UCSD-AML1 (cell line): ENCODE measurements at regions not wholly inside any gene's neighbourhood (a gene's known extent, or its start where the extent isn't known, plus 50 kb on each side); places are given as distances from the start of the nearest gene placed in this dataset.

Experiments
- DNase-seq: peaks from one replicate; lab custom pipeline; 2025; ENCODE audit not compliant: unreplicated experiment; lab: John Stamatoyannopoulos, UW

GRCh38 chr12:4056910-4057845 is 184.0 kb upstream of the PARP11 start:
- no peak for DNase-seq

DNA sequence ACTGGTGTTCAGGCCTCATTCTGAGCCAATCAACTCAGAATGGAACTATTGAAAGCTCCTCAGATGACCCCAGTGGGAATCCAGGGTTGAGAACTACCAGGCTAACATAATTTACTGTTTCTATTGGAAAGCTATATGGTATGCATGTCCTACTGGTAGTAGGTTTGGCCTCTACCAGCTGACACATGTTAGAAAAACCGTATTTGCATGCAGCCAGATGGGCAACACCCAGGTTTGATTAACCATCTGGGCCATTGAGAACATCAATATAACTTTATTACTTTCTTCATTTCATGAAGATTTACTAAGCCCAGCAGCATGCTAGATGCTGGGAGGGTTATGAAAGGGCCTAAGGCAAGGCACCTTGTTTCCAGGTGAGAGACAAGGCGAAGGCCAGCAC is 181.4 kb upstream of the PARP11 start:
- no peak for DNase-seq

- no peak for DNase-seq
These were observed 179.5 kb upstream of the PARP11 start for GRCh38 chr12:4052691-4053090.

DNA sequence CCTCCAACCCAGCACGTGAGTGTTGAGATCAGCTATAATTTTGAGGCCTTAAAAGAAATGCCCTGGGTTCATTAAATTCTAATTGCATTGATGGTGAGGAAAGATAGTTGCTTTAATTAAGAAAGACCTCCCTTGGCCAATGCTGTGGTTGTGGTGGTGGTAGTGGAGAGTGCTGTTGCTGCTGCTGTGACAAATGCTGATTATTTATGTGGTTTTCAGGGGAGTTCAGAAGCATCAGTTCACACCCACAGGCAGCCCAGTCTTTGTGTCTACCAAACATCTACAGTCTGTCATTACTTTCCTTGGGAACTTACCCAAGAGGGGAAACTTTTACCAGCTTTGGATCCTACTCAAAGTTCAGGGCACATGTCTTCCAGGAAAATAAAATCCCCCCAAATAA is 178.4 kb upstream of the PARP11 start:
- DNase-seq = no peak

DNA sequence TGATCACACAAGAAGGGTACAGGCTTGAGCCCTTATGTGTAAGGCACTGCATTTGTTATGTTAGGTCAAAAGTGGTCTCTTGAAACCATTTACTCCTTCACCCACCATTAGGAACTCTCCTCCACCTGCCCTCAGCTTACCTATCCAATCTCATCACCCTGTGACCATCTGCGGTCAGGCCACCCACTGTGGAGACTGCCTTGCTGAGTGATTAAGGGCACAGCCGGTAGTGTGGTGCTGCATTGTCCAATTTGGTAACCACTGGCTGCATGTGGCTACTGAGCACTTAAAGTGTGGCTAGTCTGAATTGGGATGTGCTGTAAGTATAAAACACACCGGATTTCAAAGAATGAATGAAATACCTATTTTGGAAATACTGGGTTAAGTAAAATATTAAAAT is 177.1 kb upstream of the PARP11 start:
- no peak for DNase-seq

DNA sequence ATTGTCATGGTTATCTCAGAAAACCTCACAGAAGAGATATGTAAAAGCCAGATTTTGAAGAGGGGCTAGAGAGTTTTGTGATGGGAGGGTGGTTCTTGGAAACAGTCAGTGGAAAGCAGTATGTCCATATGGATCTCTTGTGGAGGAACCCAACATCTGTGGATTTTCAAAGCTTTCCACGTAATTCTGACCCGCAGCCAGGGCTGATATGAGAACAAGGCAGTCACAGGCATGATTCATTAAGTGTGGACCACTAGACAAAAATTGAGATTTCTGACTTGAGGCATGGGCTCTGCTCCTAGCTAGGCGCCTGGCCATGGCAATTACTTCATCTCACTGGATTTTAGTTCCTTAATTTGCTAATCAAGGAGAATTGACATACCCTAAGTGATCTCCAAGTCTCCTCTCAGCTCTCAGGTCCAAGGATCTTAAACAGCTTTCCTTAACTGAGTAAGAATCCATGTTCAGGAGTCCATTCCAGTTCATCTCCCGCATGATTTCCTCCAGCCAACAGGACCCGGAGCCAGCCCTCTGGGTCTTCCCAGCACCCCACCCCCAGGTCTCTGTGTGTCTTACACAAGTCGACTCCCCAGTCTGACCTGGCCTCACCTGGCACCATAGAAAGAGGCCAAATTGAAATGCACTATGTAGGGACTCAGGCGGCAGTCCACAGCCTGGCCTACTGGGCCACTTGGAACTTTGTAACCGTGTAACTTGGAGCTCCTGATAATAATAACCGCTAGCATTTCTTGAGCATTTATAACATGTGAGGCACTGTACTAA is 176.3 kb upstream of the PARP11 start:
- DNase-seq = no peak

GRCh38 chr12:4047421-4047820 is 174.2 kb upstream of the PARP11 start:
- no peak for DNase-seq

DNA sequence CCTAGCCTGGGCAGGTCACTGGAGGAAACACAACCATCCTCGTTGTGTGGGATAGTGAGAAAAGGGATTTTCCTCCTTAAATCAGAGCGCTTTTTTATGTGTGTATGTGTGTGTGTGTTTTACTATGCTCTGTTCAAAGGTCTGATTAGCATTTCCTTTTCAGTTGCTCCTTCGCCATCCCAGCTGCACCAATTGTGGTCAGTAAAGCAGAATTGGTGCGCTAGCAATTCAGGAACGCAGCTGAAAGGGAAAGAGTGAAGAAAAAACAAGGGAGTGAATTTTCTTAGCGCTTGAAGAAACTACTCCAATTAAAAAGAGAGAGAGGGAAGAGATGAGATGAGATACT is 173.3 kb upstream of the PARP11 start:
- DNase-seq = no peak

GRCh38 chr12:4045786-4046494 is 172.7 kb upstream of the PARP11 start:
- no peak for DNase-seq

- no peak for DNase-seq
These were observed 171.8 kb upstream of the PARP11 start for GRCh38 chr12:4044736-4045730.

DNA sequence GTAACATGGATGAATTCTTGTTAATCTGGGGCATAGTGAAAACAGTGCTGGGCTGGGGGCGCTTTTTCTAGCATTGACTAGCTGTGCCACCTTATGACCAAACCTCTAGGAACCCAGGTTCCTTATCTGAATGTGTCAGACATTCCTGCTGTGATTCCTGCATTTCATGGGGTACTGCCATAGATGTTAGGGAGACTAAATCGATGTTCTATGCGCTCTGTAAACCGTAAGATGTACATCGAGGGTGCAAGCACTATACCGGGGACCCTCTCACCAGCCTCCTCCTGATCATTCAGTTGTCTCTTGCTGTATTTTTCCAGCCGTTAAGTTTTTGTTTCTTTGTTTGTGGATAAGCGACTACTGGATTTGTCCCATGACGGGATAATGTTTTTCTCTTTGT is 170.9 kb upstream of the PARP11 start:
- no peak for DNase-seq

- DNase-seq = no peak
These were observed 168.1 kb upstream of the PARP11 start for GRCh38 chr12:4041187-4041885.

GRCh38 chr12:4039931-4040330 is 166.7 kb upstream of the PARP11 start:
- no peak for DNase-seq

DNA sequence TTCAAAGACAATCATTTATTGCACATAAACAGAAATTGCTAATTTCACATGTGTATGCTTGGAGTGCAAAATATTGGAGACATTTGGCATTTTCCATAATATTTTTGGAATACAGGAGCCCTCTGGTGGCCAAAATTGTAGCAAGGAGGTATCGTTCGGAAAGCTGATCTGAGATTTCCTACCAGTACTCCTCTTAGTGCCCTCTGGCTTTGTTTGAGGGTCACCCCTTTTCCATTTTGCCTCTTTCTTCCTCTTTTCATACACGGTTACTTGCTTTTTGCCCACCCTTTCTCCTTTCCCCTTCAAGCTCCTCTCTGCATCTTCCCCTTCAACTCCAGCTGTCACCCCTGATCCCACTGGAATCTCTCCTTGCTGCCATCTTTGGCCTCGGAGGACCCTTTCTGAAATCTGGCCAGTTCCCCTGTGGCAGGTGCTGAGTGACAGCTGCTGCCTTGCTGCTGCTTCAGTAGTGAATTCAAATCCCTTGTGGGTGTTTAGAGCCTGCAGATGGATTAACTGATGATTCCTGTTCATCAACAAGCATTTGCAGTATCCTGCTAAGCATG is 164.6 kb upstream of the PARP11 start:
- no peak for DNase-seq

GRCh38 chr12:4036671-4037271 is 163.6 kb upstream of the PARP11 start:
- DNase-seq = no peak

- DNase-seq = no peak
These were observed 161.7 kb upstream of the PARP11 start for GRCh38 chr12:4034921-4035320.

DNA sequence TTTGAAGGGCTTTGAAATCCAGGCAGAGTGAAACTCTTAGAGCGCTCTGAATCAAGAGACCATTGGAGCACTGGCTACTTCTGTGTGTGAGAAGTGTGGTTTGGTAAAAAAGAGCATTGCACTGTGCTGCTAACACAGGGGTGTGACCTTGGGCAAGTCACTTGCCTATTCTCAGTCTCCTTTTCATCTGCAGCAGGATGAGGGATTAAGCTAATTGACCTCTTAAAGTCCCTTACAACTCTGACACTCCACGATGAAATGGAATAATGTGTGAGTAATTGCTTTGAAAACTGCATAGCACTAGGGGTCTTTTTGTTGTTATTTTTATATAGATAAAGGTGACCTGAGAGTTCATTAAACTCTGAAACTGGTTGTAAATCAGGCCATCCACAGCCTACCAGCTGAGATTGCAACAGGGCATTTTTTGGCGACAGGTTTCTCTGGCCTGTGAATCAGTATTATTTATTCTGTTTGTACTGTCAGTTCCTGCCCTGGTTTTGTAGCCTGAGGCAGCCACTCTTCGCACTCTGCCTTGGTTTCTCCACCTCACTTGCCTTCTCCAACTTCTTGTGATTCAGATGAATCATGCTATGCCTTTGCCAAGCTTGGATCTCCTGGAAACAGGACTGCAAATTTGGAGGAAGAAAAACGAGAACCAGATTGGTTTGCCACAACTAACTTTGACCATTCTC is 159.9 kb upstream of the PARP11 start:
- no peak for DNase-seq

- no peak for DNase-seq
These were observed 158.6 kb upstream of the PARP11 start for GRCh38 chr12:4031703-4032291.
